Natural killer cell (primary cell): ENCODE measurements at regions not wholly inside any gene's neighbourhood (a gene's known extent, or its start where the extent isn't known, plus 50 kb on each side); places are given as distances from the start of the nearest gene placed in this dataset.

ENCODE experiments used
- ATAC-seq, 3 donors: fragments of 150-1000 bp in 2 of 3; fragments of 200-7000 bp in 1 of 3; cut with Tn5 transposase; 1 replicate in 1 of 3; 2 replicates in 2 of 3; pipeline ENCODE4 v1.10.0; 2021; ENCODE audit warnings: mild to moderate bottlenecking in 2 of 3, moderate library complexity in 2 of 3
- DNase-seq, 2 donors: peaks; one replicate each; pipeline versions ENCODE4 v3.0.0 to v3.0.0-alpha.2; 2013 to 2021; ENCODE audit warnings: mixed read lengths in 1 of 2
- H3K27ac ChIP-seq: one replicate; pipeline ENCODE4 v1.5.1; 2013; ENCODE audit warnings: mild to moderate bottlenecking, low read length
- H3K27me3 ChIP-seq: one replicate; pipeline ENCODE4 v1.6.1; 2013; ENCODE audit warnings: low read length; ENCODE audit not compliant: control insufficient read depth, insufficient read depth
- H3K36me3 ChIP-seq: one replicate; pipeline ENCODE4 v1.6.1; 2013; ENCODE audit warnings: low read length; ENCODE audit not compliant: control insufficient read depth, insufficient read depth
- H3K4me1 ChIP-seq: one replicate; pipeline ENCODE4 v1.6.1; 2013; ENCODE audit warnings: low read length; ENCODE audit not compliant: control insufficient read depth, insufficient read depth
- H3K4me3 ChIP-seq: one replicate; pipeline ENCODE4 v1.5.1; 2013; ENCODE audit warnings: low read length
- H3K9me3 ChIP-seq: one replicate; pipeline ENCODE4 v1.6.1; 2013; ENCODE audit warnings: low read length; ENCODE audit not compliant: control insufficient read depth, insufficient read depth
- H3K27ac Mint-ChIP-seq, 2 donors: one replicate each; pipeline ENCODE4 v1.8.0; 2022; ENCODE audit warnings: mild to moderate bottlenecking in 2 of 2, mixed read lengths in 2 of 2, moderate library complexity in 1 of 2
- H3K27me3 Mint-ChIP-seq, 2 donors: one replicate each; pipeline ENCODE4 v1.8.0; 2022; ENCODE audit warnings: low read depth in 2 of 2, mixed read lengths in 2 of 2
- H3K36me3 Mint-ChIP-seq: one replicate; pipeline ENCODE4 v1.8.0; 2022; ENCODE audit warnings: mixed read lengths
- H3K4me1 Mint-ChIP-seq, 2 donors: one replicate each; pipeline ENCODE4 v1.8.0; 2022; ENCODE audit warnings: mixed read lengths in 2 of 2
- H3K4me3 Mint-ChIP-seq: one replicate; pipeline ENCODE4 v1.8.0; 2022; ENCODE audit warnings: mild to moderate bottlenecking, moderate library complexity, mixed read lengths
- H3K9me3 Mint-ChIP-seq, 2 donors: one replicate each; pipeline ENCODE4 v1.8.0; 2022; ENCODE audit warnings: mixed read lengths in 2 of 2
- WGBS: methylation state at CpG from one replicate; pipeline ENCODE4 v1.1.7; 2013; ENCODE audit warnings: missing lambda C conversion rate; ENCODE audit not compliant: insufficient coverage; 5-methylcytosine and 5-hydroxymethylcytosine counted together
- intact Hi-C: fragments of 100-400 bp; cut with micrococcal nuclease; formaldehyde crosslinking; loops from one replicate; pipeline ENCODE4 v1.14.2; 2022
- TF ChIP-seq, protein P1 (sequence below): fragments of 200-600 bp; IDR thresholded peaks from one replicate; pipeline ENCODE4 v1.8.0; 2022; ENCODE audit warnings: antibody characterized with exemption

- Mint-ChIP-seq H3K27ac (no peak overlapping the region), H3K4me3 (no peak overlapping the region), H3K27me3 (peaks cover 10 to 14% of the 10 kb centered on the region in 2 donors), H3K36me3 (no peaks in the 10 kb centered on the region), H3K4me1 (peaks cover 16 to 25% of the 10 kb centered on the region in 2 donors), H3K9me3 (no peaks in the 10 kb centered on the region)
- Histone ChIP-seq H3K36me3 (no peaks in the 10 kb centered on the region), H3K4me3 (no peak overlapping the region), H3K9me3 (no peaks in the 10 kb centered on the region), H3K27me3 (peaks cover 6% of the 10 kb centered on the region), H3K27ac (no peak overlapping the region), H3K4me1 (peaks cover 10% of the 10 kb centered on the region)
- 56% methylated on average over 14 of the region's 14 CpGs for WGBS
- TF ChIP-seq, protein P1, sequence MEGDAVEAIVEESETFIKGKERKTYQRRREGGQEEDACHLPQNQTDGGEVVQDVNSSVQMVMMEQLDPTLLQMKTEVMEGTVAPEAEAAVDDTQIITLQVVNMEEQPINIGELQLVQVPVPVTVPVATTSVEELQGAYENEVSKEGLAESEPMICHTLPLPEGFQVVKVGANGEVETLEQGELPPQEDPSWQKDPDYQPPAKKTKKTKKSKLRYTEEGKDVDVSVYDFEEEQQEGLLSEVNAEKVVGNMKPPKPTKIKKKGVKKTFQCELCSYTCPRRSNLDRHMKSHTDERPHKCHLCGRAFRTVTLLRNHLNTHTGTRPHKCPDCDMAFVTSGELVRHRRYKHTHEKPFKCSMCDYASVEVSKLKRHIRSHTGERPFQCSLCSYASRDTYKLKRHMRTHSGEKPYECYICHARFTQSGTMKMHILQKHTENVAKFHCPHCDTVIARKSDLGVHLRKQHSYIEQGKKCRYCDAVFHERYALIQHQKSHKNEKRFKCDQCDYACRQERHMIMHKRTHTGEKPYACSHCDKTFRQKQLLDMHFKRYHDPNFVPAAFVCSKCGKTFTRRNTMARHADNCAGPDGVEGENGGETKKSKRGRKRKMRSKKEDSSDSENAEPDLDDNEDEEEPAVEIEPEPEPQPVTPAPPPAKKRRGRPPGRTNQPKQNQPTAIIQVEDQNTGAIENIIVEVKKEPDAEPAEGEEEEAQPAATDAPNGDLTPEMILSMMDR = peak; percentile 82
- DNase-seq (peak in 1 of 2 donors; percentile 82), ATAC-seq (peak; percentile 69 to 77 (median 76))
- intact Hi-C loops = loop anchor here (5.0 kb wide), 2 partner anchors 147 to 227 kb away; no protein-coding TSS in a partner anchor
These were observed 54.4 kb upstream of the KCNA1 start for GRCh38 chr12:4855121-4855924.

- Histone ChIP-seq H3K27me3 (peaks cover 6% of the 10 kb centered on the region), H3K9me3 (no peaks in the 10 kb centered on the region), H3K27ac (no peak overlapping the region), H3K4me1 (peaks cover 10% of the 10 kb centered on the region), H3K36me3 (no peaks in the 10 kb centered on the region), H3K4me3 (no peak overlapping the region)
- TF ChIP-seq, protein P1 = no peak
- DNase-seq (peak in 1 of 2 donors; percentile 10), ATAC-seq (peak in 1 of 3 donors; percentile 34)
- Mint-ChIP-seq H3K4me3 (peak overlapping the region; percentile 31), H3K9me3 (no peaks in the 10 kb centered on the region), H3K4me1 (peaks cover 16 to 25% of the 10 kb centered on the region in 2 donors), H3K36me3 (no peaks in the 10 kb centered on the region), H3K27ac (no peak overlapping the region), H3K27me3 (peaks cover 12 to 14% of the 10 kb centered on the region in 2 donors)
- intact Hi-C loops = loop anchor here (5.0 kb wide), 2 partner anchors 146 to 226 kb away; no protein-coding TSS in a partner anchor
- 63% methylated on average over 4 of the region's 5 CpGs for WGBS
These were observed 53.1 kb upstream of the KCNA1 start for GRCh38 chr12:4856596-4856995.

DNA sequence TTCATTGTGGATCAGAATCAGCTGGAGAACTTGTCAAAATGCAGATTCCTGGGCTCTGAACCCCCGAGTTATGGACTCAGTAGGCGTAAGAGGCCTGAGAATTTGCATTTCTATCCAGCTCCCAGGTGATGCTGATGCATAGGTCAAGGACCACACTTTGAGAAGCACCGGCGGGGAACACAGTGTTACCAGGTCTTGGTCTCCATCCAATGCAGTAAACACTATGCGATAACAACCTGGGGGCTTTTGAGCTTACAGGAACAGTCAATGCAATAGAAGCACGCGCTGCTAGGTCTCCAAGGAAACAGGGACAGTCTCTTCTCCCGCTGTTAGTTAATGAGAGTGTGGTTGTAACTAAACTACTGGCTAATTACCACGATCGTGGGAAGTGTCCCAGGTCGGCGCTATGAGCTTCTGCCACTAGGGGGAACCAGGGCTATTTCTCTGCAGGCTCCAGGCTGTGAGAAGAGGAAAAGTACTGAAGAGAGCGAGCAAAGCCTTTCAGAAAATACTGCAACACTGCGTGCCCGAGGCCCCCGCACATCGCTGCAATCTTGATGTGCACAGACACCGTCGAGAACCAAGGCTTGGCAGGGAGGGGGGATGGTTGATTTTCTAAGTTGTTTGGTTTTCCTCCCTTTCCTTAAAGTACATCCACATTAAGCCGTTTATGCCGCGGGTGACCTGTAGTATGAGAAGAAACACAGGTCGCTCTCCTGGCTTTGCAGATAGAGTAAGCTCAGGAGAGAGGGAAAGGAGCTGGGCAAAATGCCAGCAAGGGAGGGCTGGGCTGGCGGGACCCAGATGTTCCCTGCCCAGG, 52.0 kb upstream of the KCNA1 start:
- TF ChIP-seq, protein P1 = peak; percentile 87
- peak overlapping the region; percentile 16 for H3K4me3 ChIP-seq

More for the DNA sequence above, 52.0 kb upstream of the KCNA1 start:
- Histone ChIP-seq H3K9me3 (no peaks in the 10 kb centered on the region), H3K27me3 (peaks cover 6% of the 10 kb centered on the region), H3K27ac (no peak overlapping the region), H3K36me3 (no peaks in the 10 kb centered on the region), H3K4me1 (peaks cover 10% of the 10 kb centered on the region)
- Mint-ChIP-seq H3K27me3 (peaks cover 12 to 14% of the 10 kb centered on the region in 2 donors), H3K27ac (peak overlapping the region in 1 of 2 donors; percentile 8), H3K9me3 (no peaks in the 10 kb centered on the region), H3K36me3 (no peaks in the 10 kb centered on the region), H3K4me1 (peaks cover 16 to 25% of the 10 kb centered on the region in 2 donors), H3K4me3 (peak overlapping the region; percentile 81)
- ATAC-seq = peak; percentile 70 to 88 (median 82)
- intact Hi-C loops = loop anchor here (5.0 kb wide), 2 partner anchors 145 to 225 kb away; no protein-coding TSS in a partner anchor
- WGBS = 15% methylated on average over 22 of the region's 24 CpGs
- DNase-seq = peak; percentile 58 to 79
